MM.1S (cell line): ENCODE measurements at regions not wholly inside any gene's neighbourhood (a gene's known extent, or its start where the extent isn't known, plus 50 kb on each side); places are given as distances from the start of the nearest gene placed in this dataset.

Experiments used
- CTCF ChIP-seq: fragments of 300-600 bp; sonication (generic); IDR thresholded peaks from 2 replicates; pipeline ENCODE4 v1.5.1; 2016; ENCODE audit warnings: antibody characterized with exemption, low read length, mixed read lengths
- EZH2 ChIP-seq: fragments of 300-600 bp; sonication (generic); optimal IDR thresholded peaks from 2 replicates; pipeline ENCODE3; 2017; ENCODE audit warnings: low read depth, mild to moderate bottlenecking, antibody characterized with exemption, low read length, mixed read lengths
- EZH2phosphoT487 ChIP-seq: fragments of 300-600 bp; sonication (generic); IDR thresholded peaks from 2 replicates; pipeline ENCODE4 v1.6.1; 2018; ENCODE audit warnings: antibody characterized with exemption, low read length

- TF ChIP-seq EZH2phosphoT487 (no peak), CTCF (no peak), EZH2 (no peak)
These were observed 79.8 kb upstream of the GPR139 start for GRCh38 chr16:20153444-20153843.
